ENCODE measurements at regions not wholly inside any gene's neighbourhood (a gene's known extent, or its start where the extent isn't known, plus 50 kb on each side); places are given as distances from the start of the nearest gene placed in this dataset.

- Histone ChIP-seq H3K9me3 (ENCODE audit: low read length) (no peaks in the 10 kb centered on the region), H2AFZ (ENCODE audit: low read length) (no peak overlapping the region), H3K79me2 (ENCODE audit: insufficient read depth, low read depth, low read length) (no peaks in the 10 kb centered on the region), H3K4me1 (ENCODE audit: insufficient read depth, low read length, poor library complexity, severe bottlenecking) (no peaks in the 10 kb centered on the region), H3K4me2 (ENCODE audit: low read length) (no peak overlapping the region), H4K20me1 (ENCODE audit: insufficient read depth, low read length) (no peaks in the 10 kb centered on the region), H3K27ac (ENCODE audit: low read depth, low read length, poor library complexity, severe bottlenecking) (no peak overlapping the region), H3K4me3 (ENCODE audit: low read depth, low read length, poor library complexity, severe bottlenecking) (no peak overlapping the region), H3K36me3 (ENCODE audit: insufficient read depth, low read length) (no peaks in the 10 kb centered on the region), H3K9me2 (ENCODE audit: insufficient read depth, low read length) (no peaks in the 10 kb centered on the region)
- ChIA-PET CTCF (ENCODE audit: unreplicated experiment) (no interaction called here), POLR2A (no interaction called here)
- intact Hi-C loops (cut with micrococcal nuclease; ENCODE audit: unreplicated experiment), result no loop called here
- no peak for TF ChIP-seq EZH2phosphoT487 (IDR thresholded peaks at IDR 0.05; ENCODE audit: borderline replicate concordance, low read depth, low read length)
- TF ChIP-seq, protein P1, sequence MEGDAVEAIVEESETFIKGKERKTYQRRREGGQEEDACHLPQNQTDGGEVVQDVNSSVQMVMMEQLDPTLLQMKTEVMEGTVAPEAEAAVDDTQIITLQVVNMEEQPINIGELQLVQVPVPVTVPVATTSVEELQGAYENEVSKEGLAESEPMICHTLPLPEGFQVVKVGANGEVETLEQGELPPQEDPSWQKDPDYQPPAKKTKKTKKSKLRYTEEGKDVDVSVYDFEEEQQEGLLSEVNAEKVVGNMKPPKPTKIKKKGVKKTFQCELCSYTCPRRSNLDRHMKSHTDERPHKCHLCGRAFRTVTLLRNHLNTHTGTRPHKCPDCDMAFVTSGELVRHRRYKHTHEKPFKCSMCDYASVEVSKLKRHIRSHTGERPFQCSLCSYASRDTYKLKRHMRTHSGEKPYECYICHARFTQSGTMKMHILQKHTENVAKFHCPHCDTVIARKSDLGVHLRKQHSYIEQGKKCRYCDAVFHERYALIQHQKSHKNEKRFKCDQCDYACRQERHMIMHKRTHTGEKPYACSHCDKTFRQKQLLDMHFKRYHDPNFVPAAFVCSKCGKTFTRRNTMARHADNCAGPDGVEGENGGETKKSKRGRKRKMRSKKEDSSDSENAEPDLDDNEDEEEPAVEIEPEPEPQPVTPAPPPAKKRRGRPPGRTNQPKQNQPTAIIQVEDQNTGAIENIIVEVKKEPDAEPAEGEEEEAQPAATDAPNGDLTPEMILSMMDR (conservative IDR thresholded peaks at IDR 0.05; ENCODE audit: low read length), result no peak
- no peak for DNase-seq (ENCODE audit: low spot score)
- no TSS peak for BruUV-seq (replicated peaks)
These were observed 297.8 kb upstream of the SEMA3A start for GRCh38 chr7:84492098-84493034.

GRCh38 chr7:84490661-84491060 lies 296.1 kb upstream of the SEMA3A start:
- POLR2A ChIA-PET, result no interaction called here
- H3K4me3 ChIP-seq (ENCODE audit: low read depth, low read length, poor library complexity, severe bottlenecking), result no peak overlapping the region

More at GRCh38 chr7:84490661-84491060, 296.1 kb upstream of the SEMA3A start:
- H3K79me2 ChIP-seq (ENCODE audit: insufficient read depth, low read depth, low read length), result no peaks in the 10 kb centered on the region
- H2AFZ ChIP-seq (ENCODE audit: low read length), result no peak overlapping the region
- H3K9me3 ChIP-seq (ENCODE audit: low read length), result no peaks in the 10 kb centered on the region
- BruUV-seq (replicated peaks), result no TSS peak
- H3K27ac ChIP-seq (ENCODE audit: low read depth, low read length, poor library complexity, severe bottlenecking), result no peak overlapping the region
- no peaks in the 10 kb centered on the region for H3K9me2 ChIP-seq (ENCODE audit: insufficient read depth, low read length)
- intact Hi-C loops (cut with micrococcal nuclease; ENCODE audit: unreplicated experiment), result no loop called here
- H3K4me2 ChIP-seq (ENCODE audit: low read length), result no peak overlapping the region
- H4K20me1 ChIP-seq (ENCODE audit: insufficient read depth, low read length), result no peaks in the 10 kb centered on the region
- no peaks in the 10 kb centered on the region for H3K4me1 ChIP-seq (ENCODE audit: insufficient read depth, low read length, poor library complexity, severe bottlenecking)
- TF ChIP-seq, protein P1 (conservative IDR thresholded peaks at IDR 0.05; ENCODE audit: low read length), result no peak
- TF ChIP-seq EZH2phosphoT487 (IDR thresholded peaks at IDR 0.05; ENCODE audit: borderline replicate concordance, low read depth, low read length), result no peak
- CTCF ChIA-PET (ENCODE audit: unreplicated experiment), result no interaction called here
- no peak for DNase-seq (ENCODE audit: low spot score)
- H3K36me3 ChIP-seq (ENCODE audit: insufficient read depth, low read length), result no peaks in the 10 kb centered on the region
